Tibial nerve (tissue), 4 donors: ENCODE measurements at regions not wholly inside any gene's neighbourhood (a gene's known extent, or its start where the extent isn't known, plus 50 kb on each side); places are given as distances from the start of the nearest gene placed in this dataset.

Experiments
- DNase-seq, 2 donors: peaks; one replicate each; pipeline ENCODE4 v3.0.0-alpha.2; 2019; ENCODE audit warnings: low spot score in 2 of 2
- H3K27ac ChIP-seq, 4 donors: fragments of 200-600 bp; sonication (generic) in 3 of 4; one replicate each; pipeline ENCODE4 v1.5.1; 2017 to 2019; ENCODE audit warnings: mild to moderate bottlenecking in 1 of 4
- H3K27me3 ChIP-seq, 2 donors: fragments of 200-600 bp; sonication (generic) in 1 of 2; one replicate each; pipeline versions ENCODE4 v1.5.1 to v1.6.0; 2017 to 2019
- H3K36me3 ChIP-seq, 3 donors: fragments of 200-600 bp; sonication (generic); one replicate each; pipeline ENCODE4 v1.5.1; 2018 to 2019
- H3K4me1 ChIP-seq, 4 donors: fragments of 200-600 bp; sonication (generic) in 3 of 4; one replicate each; pipeline ENCODE4 v1.5.1; 2017 to 2019
- H3K4me3 ChIP-seq, 4 donors: fragments of 200-600 bp; sonication (generic) in 3 of 4; one replicate each; pipeline ENCODE4 v1.5.1; 2017 to 2019; ENCODE audit warnings: mild to moderate bottlenecking in 1 of 4, moderate library complexity in 1 of 4
- H3K9me3 ChIP-seq, 4 donors: fragments of 200-600 bp; sonication (generic) in 3 of 4; one replicate each; pipeline ENCODE4 v1.5.1; 2017 to 2019
- EP300 ChIP-seq, 2 donors: sonication (generic); formaldehyde crosslinking; IDR thresholded peaks; one replicate each; pipeline ENCODE4 v1.6.1; 2017; ENCODE audit warnings: antibody characterized with exemption in 2 of 2, mild to moderate bottlenecking in 1 of 2
- POLR2A ChIP-seq, 2 donors: fragments of 450-650 bp; IDR thresholded peaks; one replicate each; pipeline ENCODE4 v1.6.1; 2017; ENCODE audit warnings: antibody characterized with exemption in 2 of 2, mild to moderate bottlenecking in 2 of 2, moderate library complexity in 2 of 2
- WGBS, 2 donors: methylation state at CpG; one replicate each; pipeline ENCODE4 v1.1.5; 2018; 5-methylcytosine and 5-hydroxymethylcytosine counted together
- TF ChIP-seq, protein P1 (sequence below), 5 experiments: fragments of 200-600 bp in 3 of 5; fragments of 450-650 bp in 2 of 5; sonication (generic) in 3 of 5; IDR thresholded peaks; one replicate each; pipeline ENCODE4 v1.5.1; 2016 to 2019; ENCODE audit warnings: antibody characterized with exemption in 5 of 5, mild to moderate bottlenecking in 3 of 5, moderate library complexity in 2 of 5

DNA sequence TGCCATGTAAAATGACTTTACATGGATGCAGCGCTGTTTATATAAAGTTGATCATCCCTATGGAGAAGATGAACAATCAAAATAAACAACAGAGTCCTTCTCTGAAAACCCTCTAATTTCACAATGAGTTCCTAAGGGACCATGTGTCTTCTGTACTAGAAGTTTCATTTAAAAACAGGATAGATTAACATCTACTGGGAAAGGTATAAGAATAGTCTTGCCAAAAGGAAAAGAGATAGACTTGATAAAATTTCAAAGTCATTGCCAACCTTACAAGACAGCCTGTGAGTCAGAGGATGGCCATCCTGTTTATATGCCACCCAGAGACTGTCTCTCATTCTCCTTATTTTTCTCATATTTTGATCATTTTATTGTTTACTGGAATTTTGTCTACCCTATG is 367.1 kb upstream of the PDE4D start:
- H3K9me3 ChIP-seq, result no peaks in the 10 kb centered on the region
- no peak overlapping the region for H3K27ac ChIP-seq
- TF ChIP-seq, protein P1, sequence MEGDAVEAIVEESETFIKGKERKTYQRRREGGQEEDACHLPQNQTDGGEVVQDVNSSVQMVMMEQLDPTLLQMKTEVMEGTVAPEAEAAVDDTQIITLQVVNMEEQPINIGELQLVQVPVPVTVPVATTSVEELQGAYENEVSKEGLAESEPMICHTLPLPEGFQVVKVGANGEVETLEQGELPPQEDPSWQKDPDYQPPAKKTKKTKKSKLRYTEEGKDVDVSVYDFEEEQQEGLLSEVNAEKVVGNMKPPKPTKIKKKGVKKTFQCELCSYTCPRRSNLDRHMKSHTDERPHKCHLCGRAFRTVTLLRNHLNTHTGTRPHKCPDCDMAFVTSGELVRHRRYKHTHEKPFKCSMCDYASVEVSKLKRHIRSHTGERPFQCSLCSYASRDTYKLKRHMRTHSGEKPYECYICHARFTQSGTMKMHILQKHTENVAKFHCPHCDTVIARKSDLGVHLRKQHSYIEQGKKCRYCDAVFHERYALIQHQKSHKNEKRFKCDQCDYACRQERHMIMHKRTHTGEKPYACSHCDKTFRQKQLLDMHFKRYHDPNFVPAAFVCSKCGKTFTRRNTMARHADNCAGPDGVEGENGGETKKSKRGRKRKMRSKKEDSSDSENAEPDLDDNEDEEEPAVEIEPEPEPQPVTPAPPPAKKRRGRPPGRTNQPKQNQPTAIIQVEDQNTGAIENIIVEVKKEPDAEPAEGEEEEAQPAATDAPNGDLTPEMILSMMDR (IDR thresholded peaks at IDR 0.05), result no peak
- TF ChIP-seq POLR2A (IDR thresholded peaks at IDR 0.05) (no peak), EP300 (IDR thresholded peaks at IDR 0.05) (no peak)
- no peak overlapping the region for H3K4me3 ChIP-seq
- H3K36me3 ChIP-seq, result no peaks in the 10 kb centered on the region
- no peak for DNase-seq
- no peaks in the 10 kb centered on the region for H3K27me3 ChIP-seq
- 91 to 96% methylated on average over 1 of the region's 1 CpG for WGBS, 2 donors
- no peaks in the 10 kb centered on the region for H3K4me1 ChIP-seq

DNA sequence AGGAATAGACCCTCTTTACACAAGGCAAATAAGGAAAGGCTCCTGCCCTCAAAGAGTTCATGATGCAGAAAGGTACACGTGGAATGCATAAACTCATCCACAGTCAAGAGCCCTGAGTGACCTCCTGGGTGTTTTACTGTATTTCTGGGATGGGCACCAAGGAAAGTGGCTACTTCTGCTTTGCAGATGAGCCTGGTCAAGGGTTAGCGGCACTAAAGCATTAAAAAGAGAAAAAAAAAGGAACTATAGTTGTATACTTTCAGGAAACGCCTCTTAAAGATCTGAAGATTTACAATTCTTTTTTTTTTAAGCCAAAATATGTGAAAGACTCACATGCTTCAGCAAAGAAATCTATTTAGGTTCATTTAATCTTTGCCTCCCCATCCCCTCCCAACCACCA is 366.2 kb upstream of the PDE4D start:
- Histone ChIP-seq H3K27ac (no peak overlapping the region), H3K9me3 (no peaks in the 10 kb centered on the region), H3K4me3 (no peak overlapping the region), H3K27me3 (no peaks in the 10 kb centered on the region), H3K36me3 (no peaks in the 10 kb centered on the region), H3K4me1 (no peaks in the 10 kb centered on the region)
- DNase-seq, result no peak
- TF ChIP-seq, protein P1 (IDR thresholded peaks at IDR 0.05), result no peak
- TF ChIP-seq POLR2A (IDR thresholded peaks at IDR 0.05), result no peak
- no peak for TF ChIP-seq EP300 (IDR thresholded peaks at IDR 0.05)
- 72 to 85% methylated on average over 3 of the region's 3 CpGs for WGBS, 2 donors

DNA sequence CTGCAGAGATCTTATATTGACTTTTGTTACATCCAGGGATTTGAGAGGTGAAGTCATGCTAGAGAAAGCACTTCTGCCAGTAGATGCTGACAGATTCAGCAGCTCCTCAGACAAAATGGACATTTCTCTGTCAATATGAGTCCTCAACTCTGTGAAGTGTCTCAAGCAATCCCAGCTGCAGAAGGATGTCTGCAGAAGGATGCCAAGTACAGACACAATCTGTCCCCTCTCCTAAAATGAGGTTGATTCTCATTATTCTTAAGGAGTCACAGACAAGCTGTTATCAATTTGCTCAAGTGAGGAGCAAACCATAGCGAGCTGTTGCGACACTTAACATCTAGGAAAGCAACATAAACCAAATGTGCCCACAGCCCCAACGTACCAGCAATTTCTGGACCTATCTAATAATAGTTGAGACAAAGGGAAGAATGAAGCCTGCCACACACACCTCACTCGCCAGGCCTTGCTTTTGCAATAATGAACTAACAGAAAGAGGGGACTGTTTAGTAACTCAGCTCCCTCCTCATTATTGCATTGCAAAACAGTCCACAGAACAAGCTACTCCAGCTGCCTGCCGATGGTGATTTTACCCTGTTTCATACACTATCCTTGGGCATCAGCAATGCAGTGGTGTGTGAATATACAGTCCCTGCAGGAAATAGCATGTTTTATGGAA is 364.2 kb upstream of the PDE4D start:
- Histone ChIP-seq H3K4me1 (no peaks in the 10 kb centered on the region), H3K27me3 (no peaks in the 10 kb centered on the region), H3K27ac (no peak overlapping the region), H3K9me3 (no peaks in the 10 kb centered on the region), H3K4me3 (no peak overlapping the region), H3K36me3 (no peaks in the 10 kb centered on the region)
- 45 to 62% methylated on average over 5 of the region's 5 CpGs for WGBS, 2 donors
- no peak for DNase-seq
- TF ChIP-seq, protein P1 (IDR thresholded peaks at IDR 0.05), result no peak
- no peak for TF ChIP-seq POLR2A (IDR thresholded peaks at IDR 0.05)
- no peak for TF ChIP-seq EP300 (IDR thresholded peaks at IDR 0.05)

DNA sequence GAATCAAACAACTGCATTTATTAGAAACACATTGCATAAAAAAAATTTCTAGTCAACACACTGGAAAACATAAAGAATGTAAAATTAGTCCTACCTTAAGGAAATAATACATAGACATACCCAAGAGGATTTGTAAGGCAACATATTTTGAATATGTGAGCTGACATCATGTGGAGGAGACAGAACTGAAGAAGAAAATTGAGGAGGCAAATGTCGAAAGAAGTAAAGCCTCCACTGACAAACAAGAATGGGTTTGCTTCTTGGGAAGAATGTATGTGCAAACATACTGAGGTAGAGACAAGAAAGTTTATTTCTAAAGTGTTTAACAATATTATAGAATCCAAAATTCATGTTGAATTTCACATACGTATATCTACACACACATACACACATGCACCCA is 363.0 kb upstream of the PDE4D start:
- no peaks in the 10 kb centered on the region for H3K9me3 ChIP-seq
- no peaks in the 10 kb centered on the region for H3K4me1 ChIP-seq
- TF ChIP-seq POLR2A (IDR thresholded peaks at IDR 0.05) (no peak), EP300 (IDR thresholded peaks at IDR 0.05) (no peak)
- WGBS, 2 donors, result 89% methylated on average over 2 of the region's 2 CpGs
- no peaks in the 10 kb centered on the region for H3K27me3 ChIP-seq
- no peaks in the 10 kb centered on the region for H3K36me3 ChIP-seq
- no peak overlapping the region for H3K4me3 ChIP-seq
- DNase-seq, result no peak
- H3K27ac ChIP-seq, result no peak overlapping the region

DNA sequence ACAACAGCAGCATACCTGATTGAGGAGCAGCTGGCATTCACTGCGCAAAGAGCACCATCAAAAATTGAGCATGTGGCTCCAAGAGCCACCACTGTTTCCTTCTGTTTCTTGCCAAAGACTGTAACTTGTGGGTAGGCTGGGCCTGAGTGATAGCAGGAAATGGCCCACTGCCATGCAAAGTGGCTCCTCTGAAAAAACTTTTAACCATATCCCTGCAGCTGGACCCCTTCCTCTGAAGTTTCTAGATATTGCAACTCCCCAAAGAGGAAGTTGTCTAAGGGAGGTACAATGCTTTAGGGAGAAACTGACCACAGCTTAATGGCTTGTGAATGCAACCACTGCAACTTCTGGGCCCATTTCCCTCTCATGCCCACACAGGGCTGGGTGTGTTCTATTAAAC is 355.4 kb upstream of the PDE4D start:
- no peaks in the 10 kb centered on the region for H3K4me1 ChIP-seq
- H3K36me3 ChIP-seq, result no peaks in the 10 kb centered on the region
- H3K4me3 ChIP-seq, result no peak overlapping the region
- H3K27me3 ChIP-seq, result no peaks in the 10 kb centered on the region
- H3K27ac ChIP-seq, result no peak overlapping the region
- H3K9me3 ChIP-seq, result peaks cover 0 to 10% (median 0%) of the 10 kb centered on the region in 4 donors
- DNase-seq, result peak in 1 of 2 donors; percentile 12
- 81 to 85% methylated on average over 1 of the region's 1 CpG for WGBS, 2 donors
- TF ChIP-seq, protein P1 (IDR thresholded peaks at IDR 0.05), result no peak
- peak in 1 of 2 donors; percentile 38 for TF ChIP-seq EP300 (IDR thresholded peaks at IDR 0.05)
